Neutrophil (primary cell): ENCODE measurements at regions not wholly inside any gene's neighbourhood (a gene's known extent, or its start where the extent isn't known, plus 50 kb on each side); places are given as distances from the start of the nearest gene placed in this dataset.

Experiments used
- H3K27ac ChIP-seq: fragments of 200-600 bp; sonication (generic); 2 replicates; pipeline ENCODE4 v1.5.1; 2016; ENCODE audit warnings: mild to moderate bottlenecking, moderate library complexity
- H3K27me3 ChIP-seq: fragments of 200-600 bp; sonication (generic); 2 replicates; pipeline ENCODE4 v1.6.0; 2016; ENCODE audit warnings: mild to moderate bottlenecking
- H3K36me3 ChIP-seq: fragments of 200-600 bp; sonication (generic); 2 replicates; pipeline ENCODE4 v1.5.1; 2017
- H3K4me1 ChIP-seq, 2 experiments: fragments of 200-600 bp in 1 of 2; sonication (generic) in 1 of 2; 1 replicate in 1 of 2; 2 replicates in 1 of 2; pipeline versions ENCODE4 v1.5.1 to v1.6.1; 2013 to 2016; ENCODE audit warnings: low read depth in 1 of 2, low read length in 1 of 2, mild to moderate bottlenecking in 1 of 2, moderate library complexity in 1 of 2; ENCODE audit not compliant: control insufficient read depth in 1 of 2, insufficient read depth in 1 of 2
- H3K4me3 ChIP-seq, 2 experiments: fragments of 200-600 bp in 1 of 2; sonication (generic) in 1 of 2; 1 replicate in 1 of 2; 2 replicates in 1 of 2; pipeline ENCODE4 v1.5.1; 2013 to 2016; ENCODE audit warnings: low read depth in 1 of 2, low read length in 1 of 2, mild to moderate bottlenecking in 1 of 2, moderate library complexity in 1 of 2
- H3K9me3 ChIP-seq: fragments of 200-600 bp; sonication (generic); 2 replicates; pipeline ENCODE4 v1.5.1; 2016
- TF ChIP-seq, protein P1 (sequence below): fragments of 200-600 bp; sonication (generic); IDR thresholded peaks from 2 replicates; pipeline ENCODE4 v1.5.1; 2016; ENCODE audit warnings: antibody characterized with exemption

- H3K27me3 ChIP-seq = no peaks in the 10 kb centered on the region
Observed at GRCh38 chr18:28287146-28287545, 110.2 kb upstream of the CDH2 start.

GRCh38 chr18:28284132-28284531 lies 107.2 kb upstream of the CDH2 start:
- no peak overlapping the region for H3K27ac ChIP-seq
- no peaks in the 10 kb centered on the region for H3K36me3 ChIP-seq
- H3K27me3 ChIP-seq = no peaks in the 10 kb centered on the region
- H3K4me3 ChIP-seq = no peak overlapping the region
- no peaks in the 10 kb centered on the region for H3K4me1 ChIP-seq
- H3K9me3 ChIP-seq = no peaks in the 10 kb centered on the region
- TF ChIP-seq, protein P1, sequence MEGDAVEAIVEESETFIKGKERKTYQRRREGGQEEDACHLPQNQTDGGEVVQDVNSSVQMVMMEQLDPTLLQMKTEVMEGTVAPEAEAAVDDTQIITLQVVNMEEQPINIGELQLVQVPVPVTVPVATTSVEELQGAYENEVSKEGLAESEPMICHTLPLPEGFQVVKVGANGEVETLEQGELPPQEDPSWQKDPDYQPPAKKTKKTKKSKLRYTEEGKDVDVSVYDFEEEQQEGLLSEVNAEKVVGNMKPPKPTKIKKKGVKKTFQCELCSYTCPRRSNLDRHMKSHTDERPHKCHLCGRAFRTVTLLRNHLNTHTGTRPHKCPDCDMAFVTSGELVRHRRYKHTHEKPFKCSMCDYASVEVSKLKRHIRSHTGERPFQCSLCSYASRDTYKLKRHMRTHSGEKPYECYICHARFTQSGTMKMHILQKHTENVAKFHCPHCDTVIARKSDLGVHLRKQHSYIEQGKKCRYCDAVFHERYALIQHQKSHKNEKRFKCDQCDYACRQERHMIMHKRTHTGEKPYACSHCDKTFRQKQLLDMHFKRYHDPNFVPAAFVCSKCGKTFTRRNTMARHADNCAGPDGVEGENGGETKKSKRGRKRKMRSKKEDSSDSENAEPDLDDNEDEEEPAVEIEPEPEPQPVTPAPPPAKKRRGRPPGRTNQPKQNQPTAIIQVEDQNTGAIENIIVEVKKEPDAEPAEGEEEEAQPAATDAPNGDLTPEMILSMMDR = no peak

More at GRCh38 chr18:28287146-28287545, 110.2 kb upstream of the CDH2 start:
- no peaks in the 10 kb centered on the region for H3K4me1 ChIP-seq
- no peaks in the 10 kb centered on the region for H3K9me3 ChIP-seq
- H3K27ac ChIP-seq = no peak overlapping the region
- H3K36me3 ChIP-seq = no peaks in the 10 kb centered on the region
- TF ChIP-seq, protein P1 = no peak
- H3K4me3 ChIP-seq = no peak overlapping the region

- no peak overlapping the region for H3K27ac ChIP-seq
- no peak overlapping the region for H3K4me3 ChIP-seq
- no peaks in the 10 kb centered on the region for H3K27me3 ChIP-seq
Observed at GRCh38 chr18:28281400-28281799, 104.5 kb upstream of the CDH2 start.

DNA sequence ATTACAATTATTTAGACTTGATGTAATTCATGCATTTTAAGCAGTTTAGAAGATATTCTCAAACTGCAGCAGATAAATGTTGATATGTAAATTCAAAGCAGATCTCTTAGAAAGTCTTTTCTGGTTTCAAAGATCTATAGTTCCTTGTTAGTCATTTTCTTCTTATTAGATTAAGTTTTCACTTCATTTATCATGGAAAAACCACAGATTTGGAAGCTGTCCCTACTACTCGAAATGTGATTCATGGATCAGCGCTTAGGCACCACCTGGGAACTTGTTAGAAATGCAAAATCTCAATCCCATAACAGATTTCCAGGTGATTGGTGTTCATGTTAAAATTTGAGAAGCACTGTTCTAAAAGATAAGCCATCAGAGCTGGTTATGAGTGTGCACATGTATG lies 92.8 kb upstream of the CDH2 start:
- Histone ChIP-seq H3K27ac (no peak overlapping the region), H3K4me3 (no peak overlapping the region), H3K36me3 (no peaks in the 10 kb centered on the region), H3K9me3 (no peaks in the 10 kb centered on the region), H3K4me1 (no peaks in the 10 kb centered on the region), H3K27me3 (no peaks in the 10 kb centered on the region)
- TF ChIP-seq, protein P1 = no peak

More at GRCh38 chr18:28281400-28281799, 104.5 kb upstream of the CDH2 start:
- Histone ChIP-seq H3K36me3 (no peaks in the 10 kb centered on the region), H3K4me1 (no peaks in the 10 kb centered on the region), H3K9me3 (no peaks in the 10 kb centered on the region)
- TF ChIP-seq, protein P1 = no peak

GRCh38 chr18:28267878-28268625 lies 91.1 kb upstream of the CDH2 start:
- TF ChIP-seq, protein P1 = no peak

More at GRCh38 chr18:28267878-28268625, 91.1 kb upstream of the CDH2 start:
- Histone ChIP-seq H3K27ac (no peak overlapping the region), H3K27me3 (no peaks in the 10 kb centered on the region), H3K9me3 (no peaks in the 10 kb centered on the region), H3K4me3 (no peak overlapping the region), H3K4me1 (no peaks in the 10 kb centered on the region), H3K36me3 (no peaks in the 10 kb centered on the region)
